D721Med (cell line): ENCODE measurements at regions not wholly inside any gene's neighbourhood (a gene's known extent, or its start where the extent isn't known, plus 50 kb on each side); places are given as distances from the start of the nearest gene placed in this dataset.
"Not testable (repeated sequence)": the region's sequence is repeated elsewhere in the genome, so short reads cannot be mapped to it uniquely, and the experiment has no call there.

Experiments used
- DNase-seq: peaks from one replicate; pipeline ENCODE4 v3.0.0; 2011; ENCODE audit warnings: low spot score; ENCODE audit not compliant: insufficient read length
- FAIRE-seq: peaks from 2 replicates; lab custom pipeline; 2011; peaks lifted over from hg19 to GRCh38; lab: Jason Lieb, UNC
- CTCF ChIP-seq: IDR thresholded peaks from 2 replicates; pipeline ENCODE4 v1.5.1; 2012; ENCODE audit warnings: mild to moderate bottlenecking, control low read depth; ENCODE audit not compliant: insufficient read depth; ENCODE audit errors: missing control alignments

- FAIRE-seq (no peak), DNase-seq (no peak)
- TF ChIP-seq CTCF, result no peak
These were observed 122.9 kb upstream of the TAF11L2 start for GRCh38 chr5:17374973-17375742.

GRCh38 chr5:17375886-17376285 is 122.1 kb upstream of the TAF11L2 start:
- DNase-seq, FAIRE-seq: not testable (repeated sequence)

DNA sequence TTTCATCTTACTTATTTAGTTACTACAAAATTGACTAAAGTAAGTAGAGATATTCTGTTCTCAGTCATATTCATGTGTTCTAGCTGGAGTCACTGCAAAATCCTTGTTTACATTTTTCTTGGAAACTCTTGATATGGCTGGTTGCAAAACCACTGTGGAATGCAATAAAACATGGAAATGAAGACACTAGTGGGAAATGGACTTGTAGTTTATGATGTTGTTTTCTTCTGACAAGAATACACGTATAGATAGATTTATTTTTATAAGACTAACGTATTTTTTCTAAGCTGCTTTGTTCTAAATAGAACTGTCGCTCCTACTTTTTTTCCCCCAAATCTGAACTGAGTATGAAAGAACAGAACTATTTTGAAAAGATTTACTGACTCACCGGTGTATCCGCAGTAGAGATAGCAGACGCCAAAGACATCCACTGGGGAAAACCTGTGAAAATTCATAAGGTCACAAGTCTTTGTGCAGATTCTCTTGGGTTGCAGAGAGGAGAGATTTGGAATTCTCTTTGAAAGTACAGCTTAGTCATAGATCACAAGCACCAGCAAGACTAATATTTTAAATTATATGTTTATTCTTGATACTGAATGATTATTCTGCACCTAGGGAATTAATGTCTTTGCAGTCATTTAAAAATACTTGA is 119.6 kb upstream of the TAF11L2 start:
- DNase-seq, result no peak
- no peak for FAIRE-seq
- TF ChIP-seq CTCF, result no peak

GRCh38 chr5:17379100-17379951 is 118.7 kb upstream of the TAF11L2 start:
- no peak for DNase-seq
- peak; percentile 77 for FAIRE-seq

GRCh38 chr5:17381932-17382331 is 116.1 kb upstream of the TAF11L2 start:
- TF ChIP-seq CTCF, result no peak
- FAIRE-seq (no peak), DNase-seq (no peak)

More at GRCh38 chr5:17379100-17379951, 118.7 kb upstream of the TAF11L2 start:
- no peak for TF ChIP-seq CTCF

DNA sequence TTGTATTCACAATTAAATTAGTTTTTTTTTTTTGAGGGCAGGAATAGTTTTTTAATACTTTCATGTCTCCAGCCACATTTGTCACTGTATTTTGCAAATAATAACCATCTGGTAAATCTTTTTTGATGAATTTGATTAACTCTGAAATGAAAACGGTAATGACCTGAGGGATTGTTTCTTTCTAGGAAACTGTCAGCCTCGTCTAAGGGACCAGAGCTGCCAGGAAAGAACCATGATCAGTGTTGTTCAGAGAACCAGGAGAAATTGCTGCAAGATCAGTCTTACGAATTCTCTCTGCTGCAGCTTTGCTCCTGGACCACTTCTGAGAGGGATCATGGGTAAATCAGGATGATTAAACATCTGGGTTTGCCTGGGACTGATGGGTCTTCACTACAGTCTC is 114.5 kb upstream of the TAF11L2 start:
- FAIRE-seq, result no peak
- no peak for TF ChIP-seq CTCF
- DNase-seq, result no peak

DNA sequence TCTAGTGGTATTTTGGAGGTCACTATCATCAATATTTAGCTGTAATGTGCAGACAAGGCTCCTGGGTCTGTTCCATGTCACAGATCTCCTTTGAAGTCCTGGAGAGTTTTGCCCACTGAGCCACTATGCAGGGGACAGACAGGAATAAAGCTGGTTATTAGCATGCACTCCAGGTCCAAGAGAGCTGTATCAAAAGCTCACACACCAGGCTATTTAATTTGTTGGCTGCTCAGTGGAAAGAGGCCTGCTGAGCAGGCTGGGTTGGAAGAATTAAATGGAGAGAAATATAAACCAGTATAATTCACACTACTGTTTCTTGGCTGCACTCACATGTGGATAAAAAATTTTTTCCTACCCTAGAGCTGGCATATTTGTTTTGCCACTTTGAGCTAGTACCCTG is 113.8 kb upstream of the TAF11L2 start:
- FAIRE-seq (no peak), DNase-seq (no peak)
- TF ChIP-seq CTCF, result no peak
